Keratinocyte (primary cell): ENCODE measurements at regions not wholly inside any gene's neighbourhood (a gene's known extent, or its start where the extent isn't known, plus 50 kb on each side); places are given as distances from the start of the nearest gene placed in this dataset.

ENCODE experiments used
- DNase-seq: peaks from one replicate; pipeline ENCODE4 v3.0.0-alpha.2; 2011; ENCODE audit warnings: low read depth, missing footprints, low spot score
- FAIRE-seq: peaks from 2 replicates; lab custom pipeline; 2011; peaks lifted over from hg19 to GRCh38; lab: Jason Lieb, UNC
- H2AFZ ChIP-seq: 2 replicates; pipeline ENCODE4 v1.6.0; 2012; ENCODE audit warnings: low read length, control low read depth, inconsistent platforms; ENCODE audit not compliant: control insufficient read depth
- H3K27ac ChIP-seq: 2 replicates; pipeline ENCODE4 v1.5.1; 2011; ENCODE audit warnings: low read length; ENCODE audit not compliant: control insufficient read depth, insufficient read depth
- H3K27me3 ChIP-seq: 3 replicates; pipeline ENCODE4 v1.6.0; 2011; ENCODE audit warnings: low read length; ENCODE audit not compliant: control insufficient read depth, insufficient read depth; ENCODE audit errors: extremely low read depth
- H3K36me3 ChIP-seq, 2 experiments: 2 replicates in 1 of 2; 3 replicates in 1 of 2; pipeline ENCODE4 v1.5.1; 2011; ENCODE audit warnings: low read length in 2 of 2, mild to moderate bottlenecking in 1 of 2; ENCODE audit not compliant: control insufficient read depth in 2 of 2, insufficient read depth in 2 of 2; ENCODE audit errors: extremely low read depth in 1 of 2
- H3K4me1 ChIP-seq: 3 replicates; pipeline ENCODE4 v1.5.1; 2011; ENCODE audit warnings: low read length; ENCODE audit not compliant: control insufficient read depth, insufficient read depth; ENCODE audit errors: extremely low read depth
- H3K4me2 ChIP-seq: 3 replicates; pipeline ENCODE4 v1.6.0; 2011; ENCODE audit warnings: low read depth, low read length; ENCODE audit not compliant: control insufficient read depth, insufficient read depth; ENCODE audit errors: extremely low read depth
- H3K4me3 ChIP-seq, 3 experiments: fragments of 200-600 bp in 1 of 3; sonication (generic) in 1 of 3; 2 replicates in 2 of 3; 3 replicates in 1 of 3; pipeline ENCODE4 v1.5.1; 2011 to 2016; ENCODE audit warnings: low read length in 3 of 3, mild to moderate bottlenecking in 3 of 3, control low read depth in 2 of 3, inconsistent platforms in 1 of 3, low read depth in 1 of 3, mixed read lengths in 1 of 3, mixed run types in 1 of 3, moderate library complexity in 1 of 3; ENCODE audit not compliant: control insufficient read depth in 2 of 3, insufficient read depth in 2 of 3; ENCODE audit errors: extremely low read depth in 1 of 3
- H3K79me2 ChIP-seq: 2 replicates; pipeline ENCODE4 v1.6.0; 2012; ENCODE audit warnings: low read length; ENCODE audit not compliant: control insufficient read depth, insufficient read depth
- H3K9ac ChIP-seq: 3 replicates; pipeline ENCODE4 v1.6.0; 2011; ENCODE audit warnings: low read length; ENCODE audit not compliant: control insufficient read depth, insufficient read depth; ENCODE audit errors: extremely low read depth
- H3K9me1 ChIP-seq: 3 replicates; pipeline ENCODE4 v1.6.0; 2011; ENCODE audit warnings: low read length; ENCODE audit not compliant: control insufficient read depth, insufficient read depth; ENCODE audit errors: extremely low read depth
- H3K9me3 ChIP-seq: 2 replicates; pipeline ENCODE4 v1.5.1; 2012; ENCODE audit warnings: low read depth, low read length; ENCODE audit not compliant: control insufficient read depth
- H4K20me1 ChIP-seq: 3 replicates; pipeline ENCODE4 v1.6.0; 2011; ENCODE audit warnings: low read length; ENCODE audit not compliant: control insufficient read depth, insufficient read depth; ENCODE audit errors: extremely low read depth
- EZH2 ChIP-seq: IDR thresholded peaks from one replicate; pipeline ENCODE4 v1.6.1; 2012; ENCODE audit warnings: inconsistent platforms, mild to moderate bottlenecking, low read length, moderate library complexity
- dilution Hi-C: fragments of 300-500 bp; cut with MboI; formaldehyde crosslinking; loops from one replicate; pipeline ENCODE4 v1.7.0; 2020; ENCODE audit warnings: low sequenced_read_pairs; ENCODE audit not compliant: extremely low pct_ligation_motif_present
- TF ChIP-seq, protein P1 (sequence below), 3 experiments: IDR thresholded peaks in 1 of 3; conservative IDR thresholded peaks in 1 of 3; optimal IDR thresholded peaks in 1 of 3; 2 replicates in 2 of 3; 3 replicates in 1 of 3; pipeline versions ENCODE3 to v1.5.1; 2011; ENCODE audit warnings: low read length in 3 of 3, mild to moderate bottlenecking in 3 of 3, moderate library complexity in 2 of 3, control low read depth in 1 of 3, inconsistent platforms in 1 of 3; ENCODE audit not compliant: insufficient read depth in 2 of 3; ENCODE audit errors: extremely low read depth in 1 of 3

DNA sequence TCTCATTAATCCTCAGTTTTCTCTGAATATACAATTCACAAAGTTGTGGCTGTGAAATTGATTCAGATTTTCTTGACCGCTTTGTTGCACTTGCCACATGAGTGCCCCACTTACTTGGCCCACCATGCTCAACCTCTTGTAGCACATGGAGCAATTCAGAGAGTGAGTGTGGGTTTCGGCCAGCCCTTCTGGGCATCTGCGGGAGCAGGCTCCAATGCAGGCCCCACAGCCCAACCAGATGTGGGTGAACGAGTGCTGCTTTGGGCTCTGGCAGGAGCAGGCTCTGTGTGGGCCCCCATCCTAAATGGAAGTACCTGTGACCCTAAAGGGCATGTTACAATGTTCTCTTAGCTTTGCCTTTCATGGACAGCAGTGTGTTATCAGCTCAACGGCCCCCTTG lies 2338.6 kb downstream of the LRRC4C start:
- H3K79me2 ChIP-seq, result no peaks in the 10 kb centered on the region
- no peak overlapping the region for H3K9ac ChIP-seq
- H3K9me1 ChIP-seq, result no peaks in the 10 kb centered on the region
- H3K4me2 ChIP-seq, result no peak overlapping the region
- no peaks in the 10 kb centered on the region for H4K20me1 ChIP-seq
- no peak overlapping the region for H3K27ac ChIP-seq
- H3K27me3 ChIP-seq, result no peaks in the 10 kb centered on the region
- H2AFZ ChIP-seq, result no peak overlapping the region
- no peak for TF ChIP-seq EZH2
- TF ChIP-seq, protein P1, sequence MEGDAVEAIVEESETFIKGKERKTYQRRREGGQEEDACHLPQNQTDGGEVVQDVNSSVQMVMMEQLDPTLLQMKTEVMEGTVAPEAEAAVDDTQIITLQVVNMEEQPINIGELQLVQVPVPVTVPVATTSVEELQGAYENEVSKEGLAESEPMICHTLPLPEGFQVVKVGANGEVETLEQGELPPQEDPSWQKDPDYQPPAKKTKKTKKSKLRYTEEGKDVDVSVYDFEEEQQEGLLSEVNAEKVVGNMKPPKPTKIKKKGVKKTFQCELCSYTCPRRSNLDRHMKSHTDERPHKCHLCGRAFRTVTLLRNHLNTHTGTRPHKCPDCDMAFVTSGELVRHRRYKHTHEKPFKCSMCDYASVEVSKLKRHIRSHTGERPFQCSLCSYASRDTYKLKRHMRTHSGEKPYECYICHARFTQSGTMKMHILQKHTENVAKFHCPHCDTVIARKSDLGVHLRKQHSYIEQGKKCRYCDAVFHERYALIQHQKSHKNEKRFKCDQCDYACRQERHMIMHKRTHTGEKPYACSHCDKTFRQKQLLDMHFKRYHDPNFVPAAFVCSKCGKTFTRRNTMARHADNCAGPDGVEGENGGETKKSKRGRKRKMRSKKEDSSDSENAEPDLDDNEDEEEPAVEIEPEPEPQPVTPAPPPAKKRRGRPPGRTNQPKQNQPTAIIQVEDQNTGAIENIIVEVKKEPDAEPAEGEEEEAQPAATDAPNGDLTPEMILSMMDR (optimal IDR thresholded peaks at IDR 0.05 in 1 of 3, IDR thresholded peaks at IDR 0.05 in 1 of 3, conservative IDR thresholded peaks at IDR 0.05 in 1 of 3; ENCODE audit: extremely low read depth in 1 of 3, insufficient read depth in 2 of 3, low read length in 3 of 3), result no peak
- FAIRE-seq (no peak), DNase-seq (no peak)
- H3K36me3 ChIP-seq, result no peaks in the 10 kb centered on the region
- no peaks in the 10 kb centered on the region for H3K9me3 ChIP-seq
- H3K4me3 ChIP-seq, result no peak overlapping the region
- dilution Hi-C loops, result no loop called here
- no peaks in the 10 kb centered on the region for H3K4me1 ChIP-seq

DNA sequence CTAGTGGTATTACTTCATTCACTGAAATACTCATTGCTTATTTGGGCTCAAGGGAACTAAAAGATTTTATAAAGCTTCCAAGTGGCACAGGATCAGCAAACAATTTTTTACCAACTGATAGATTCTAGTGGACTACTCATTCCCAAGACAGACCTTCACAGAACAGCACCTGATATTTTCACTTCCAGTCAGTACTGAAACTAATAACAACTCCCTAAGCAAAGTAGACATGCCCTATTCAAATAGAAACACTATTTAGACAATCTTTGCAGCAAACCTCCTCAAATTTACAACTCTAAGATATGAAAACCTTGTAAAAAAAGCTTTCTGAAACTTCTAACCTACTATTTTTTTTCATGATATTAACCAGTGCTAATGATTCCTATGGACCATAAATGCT lies 2345.8 kb downstream of the LRRC4C start:
- no peaks in the 10 kb centered on the region for H3K36me3 ChIP-seq

More for the DNA sequence above, 2345.8 kb downstream of the LRRC4C start:
- H3K9me3 ChIP-seq, result no peaks in the 10 kb centered on the region
- H3K27ac ChIP-seq, result no peak overlapping the region
- TF ChIP-seq EZH2, result no peak
- TF ChIP-seq, protein P1 (optimal IDR thresholded peaks at IDR 0.05 in 1 of 3, IDR thresholded peaks at IDR 0.05 in 1 of 3, conservative IDR thresholded peaks at IDR 0.05 in 1 of 3; ENCODE audit: extremely low read depth in 1 of 3, insufficient read depth in 2 of 3, low read length in 3 of 3), result no peak
- H3K4me1 ChIP-seq, result no peaks in the 10 kb centered on the region
- H2AFZ ChIP-seq, result no peak overlapping the region
- no peaks in the 10 kb centered on the region for H3K79me2 ChIP-seq
- H3K9ac ChIP-seq, result no peak overlapping the region
- dilution Hi-C loops, result no loop called here
- H3K27me3 ChIP-seq, result no peaks in the 10 kb centered on the region
- H4K20me1 ChIP-seq, result no peaks in the 10 kb centered on the region
- H3K9me1 ChIP-seq, result no peaks in the 10 kb centered on the region
- no peak overlapping the region for H3K4me3 ChIP-seq
- FAIRE-seq (no peak), DNase-seq (no peak)
- H3K4me2 ChIP-seq, result no peak overlapping the region
